GM23248 (cell line): ENCODE measurements at regions not wholly inside any gene's neighbourhood (a gene's known extent, or its start where the extent isn't known, plus 50 kb on each side); places are given as distances from the start of the nearest gene placed in this dataset.

Source experiments
- DNase-seq: peaks from one replicate; pipeline ENCODE4 v3.0.0-alpha.2; 2015
- H2AFZ ChIP-seq: fragments of 200-600 bp; sonication (generic); 2 replicates; pipeline ENCODE4 v1.6.1; 2016; ENCODE audit warnings: antibody characterized with exemption
- H3F3A ChIP-seq: fragments of 200-600 bp; sonication (generic); 2 replicates; pipeline ENCODE4 v1.6.1; 2016; ENCODE audit warnings: mild to moderate bottlenecking, antibody characterized with exemption, mixed run types; ENCODE audit not compliant: insufficient read depth
- H3K27ac ChIP-seq: fragments of 200-600 bp; sonication (generic); 2 replicates; pipeline ENCODE4 v1.5.1; 2016; ENCODE audit warnings: mild to moderate bottlenecking
- H3K27me3 ChIP-seq: fragments of 200-600 bp; sonication (generic); replicated peaks from 2 replicates; pipeline ENCODE4 v1.6.1; 2016; ENCODE audit warnings: mild to moderate bottlenecking; ENCODE audit not compliant: insufficient read depth
- H3K36me3 ChIP-seq: fragments of 200-600 bp; sonication (generic); 2 replicates; pipeline ENCODE4 v1.6.1; 2016; ENCODE audit warnings: low read depth, mild to moderate bottlenecking
- H3K4me1 ChIP-seq: fragments of 200-600 bp; sonication (generic); 2 replicates; pipeline ENCODE4 v1.6.1; 2016; ENCODE audit warnings: mild to moderate bottlenecking; ENCODE audit not compliant: insufficient read depth
- H3K4me2 ChIP-seq: fragments of 200-600 bp; sonication (generic); one replicate; pipeline ENCODE4 v1.6.1; 2016; ENCODE audit warnings: mild to moderate bottlenecking; ENCODE audit not compliant: unreplicated experiment
- H3K4me3 ChIP-seq: fragments of 200-600 bp; sonication (generic); 2 replicates; pipeline ENCODE4 v1.5.1; 2016; ENCODE audit warnings: mild to moderate bottlenecking
- H3K79me2 ChIP-seq: fragments of 200-600 bp; sonication (generic); 2 replicates; pipeline ENCODE4 v1.6.1; 2016; ENCODE audit warnings: mild to moderate bottlenecking; ENCODE audit not compliant: insufficient read depth
- H3K9ac ChIP-seq: fragments of 200-600 bp; sonication (generic); 2 replicates; pipeline ENCODE4 v1.6.1; 2016; ENCODE audit warnings: mild to moderate bottlenecking
- H3K9me2 ChIP-seq: fragments of 200-600 bp; sonication (generic); 2 replicates; pipeline ENCODE4 v1.6.1; 2016; ENCODE audit warnings: mixed run types, mild to moderate bottlenecking, moderate library complexity; ENCODE audit not compliant: insufficient read depth
- H3K9me3 ChIP-seq: fragments of 200-600 bp; sonication (generic); one replicate; pipeline ENCODE4 v1.6.1; 2017; ENCODE audit warnings: low read depth
- H4K20me1 ChIP-seq: fragments of 200-600 bp; sonication (generic); 2 replicates; pipeline ENCODE4 v1.6.0; 2016; ENCODE audit not compliant: insufficient read depth
- EZH2 ChIP-seq: fragments of 200-600 bp; sonication (generic); IDR thresholded peaks from 2 replicates; pipeline ENCODE4 v1.6.1; 2018; ENCODE audit warnings: antibody characterized with exemption, mild to moderate bottlenecking; ENCODE audit not compliant: insufficient read depth, poor library complexity, severe bottlenecking
- EZH2phosphoT487 ChIP-seq: fragments of 200-600 bp; sonication (generic); IDR thresholded peaks from 2 replicates; pipeline ENCODE4 v1.6.1; 2018; ENCODE audit warnings: antibody characterized with exemption, moderate library complexity, mild to moderate bottlenecking, low read depth; ENCODE audit not compliant: insufficient read depth
- WGBS, 2 experiments: methylation state at CpG; one replicate each; pipeline ENCODE4 v1.1.6; 2015 to 2017; ENCODE audit warnings: low lambda C conversion rate in 2 of 2, low coverage in 1 of 2; ENCODE audit errors: missing lambda C conversion rate in 2 of 2; 5-methylcytosine and 5-hydroxymethylcytosine counted together
- in situ Hi-C: fragments of 300-500 bp; cut with MboI; formaldehyde crosslinking; loops from 2 replicates; pipeline ENCODE4 v1.15.0; 2020

- DNase-seq: peak; percentile 71
- Histone ChIP-seq H3K9ac (peak overlapping the region; percentile 84), H3K4me1 (peaks cover 22% of the 10 kb centered on the region), H2AFZ (peak overlapping the region; percentile 60), H3K27ac (peak overlapping the region; percentile 94), H3K36me3 (no peaks in the 10 kb centered on the region), H3K9me3 (no peaks in the 10 kb centered on the region), H3K27me3 (no peaks in the 10 kb centered on the region), H3F3A (peaks cover 18% of the 10 kb centered on the region), H3K4me2 (peak overlapping the region; percentile 79), H3K4me3 (no peak overlapping the region), H3K79me2 (no peaks in the 10 kb centered on the region), H4K20me1 (no peaks in the 10 kb centered on the region), H3K9me2 (no peaks in the 10 kb centered on the region)
- in situ Hi-C loops: no loop called here
- WGBS, 2 experiments: 59 to 60% methylated on average over 4 of the region's 4 CpGs
- no peak for TF ChIP-seq EZH2phosphoT487
- TF ChIP-seq EZH2: no peak
Observed at GRCh38 chr4:102438396-102439235, 62.5 kb upstream of the NFKB1 start.

GRCh38 chr4:102439236-102439614 lies 61.9 kb upstream of the NFKB1 start:
- Histone ChIP-seq H3K79me2 (no peaks in the 10 kb centered on the region), H3K9ac (peak overlapping the region; percentile 84), H3K9me3 (no peaks in the 10 kb centered on the region), H3K36me3 (no peaks in the 10 kb centered on the region), H3K4me2 (peak overlapping the region; percentile 79), H3K4me1 (peaks cover 22% of the 10 kb centered on the region), H3K27ac (peak overlapping the region; percentile 94), H3K27me3 (no peaks in the 10 kb centered on the region), H3K4me3 (peak overlapping the region; percentile 54), H2AFZ (peak overlapping the region; percentile 60), H3K9me2 (no peaks in the 10 kb centered on the region), H3F3A (peaks cover 18% of the 10 kb centered on the region), H4K20me1 (no peaks in the 10 kb centered on the region)
- WGBS, 2 experiments: 1 to 2% methylated on average over 3 of the region's 3 CpGs
- in situ Hi-C loops: no loop called here
- peak; percentile 92 for DNase-seq
- TF ChIP-seq EZH2phosphoT487 (no peak), EZH2 (no peak)

- peak overlapping the region; percentile 60; the same call in 1 of the 2 replicates for H2AFZ ChIP-seq
- H3K4me1 ChIP-seq: peaks cover 22% of the 10 kb centered on the region
- in situ Hi-C loops: loop anchor here (10.0 kb wide), 1 partner anchor 565 kb away; no protein-coding TSS in a partner anchor
- peak overlapping the region; percentile 54 for H3K4me3 ChIP-seq
- H3K36me3 ChIP-seq: no peaks in the 10 kb centered on the region
- H4K20me1 ChIP-seq: no peaks in the 10 kb centered on the region
- no peaks in the 10 kb centered on the region for H3K79me2 ChIP-seq
- H3K27ac ChIP-seq: peak overlapping the region; percentile 94
- no peaks in the 10 kb centered on the region for H3K9me3 ChIP-seq
- TF ChIP-seq EZH2phosphoT487: no peak
- no peak for TF ChIP-seq EZH2
- peaks cover 18% of the 10 kb centered on the region for H3F3A ChIP-seq
- H3K9ac ChIP-seq: peak overlapping the region; percentile 84
- peak overlapping the region; percentile 79 for H3K4me2 ChIP-seq
- H3K9me2 ChIP-seq: no peaks in the 10 kb centered on the region
- H3K27me3 ChIP-seq: no peaks in the 10 kb centered on the region
- DNase-seq: peak; percentile 83
Observed at GRCh38 chr4:102439812-102440211, 61.3 kb upstream of the NFKB1 start.

DNA sequence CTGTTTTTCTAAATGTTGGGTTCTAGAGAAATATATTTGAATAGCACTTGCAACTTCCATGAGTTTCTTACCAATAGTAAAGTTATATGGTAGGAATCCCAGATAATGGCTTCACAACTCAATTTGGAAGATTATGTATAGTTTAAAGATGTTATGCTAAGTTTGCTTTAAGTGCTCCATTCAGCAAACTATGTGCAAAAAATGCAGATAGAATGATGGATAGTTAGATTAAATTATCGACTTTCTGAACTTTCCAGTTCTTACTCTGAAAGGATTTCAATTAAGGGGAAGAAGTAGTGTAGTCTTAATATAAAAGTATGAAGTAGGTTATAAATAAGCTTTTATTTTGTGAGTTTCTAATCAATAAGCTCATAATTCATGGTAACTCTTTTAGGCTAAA lies 60.7 kb upstream of the NFKB1 start:
- in situ Hi-C loops: loop anchor here (10.0 kb wide), 1 partner anchor 564 kb away; no protein-coding TSS in a partner anchor

More for the DNA sequence above, 60.7 kb upstream of the NFKB1 start:
- H3K36me3 ChIP-seq: no peaks in the 10 kb centered on the region
- no peak overlapping the region for H3K27ac ChIP-seq
- H3K9ac ChIP-seq: no peak overlapping the region
- H3K4me2 ChIP-seq: peak overlapping the region; percentile 79
- no peaks in the 10 kb centered on the region for H4K20me1 ChIP-seq
- no peak for TF ChIP-seq EZH2phosphoT487
- whole genome bisulfite sequencing, 2 experiments: 40 to 55% methylated on average over 1 of the region's 1 CpG
- no peaks in the 10 kb centered on the region for H3K27me3 ChIP-seq
- H3K79me2 ChIP-seq: no peaks in the 10 kb centered on the region
- no peak for DNase-seq
- H3K4me1 ChIP-seq: peaks cover 22% of the 10 kb centered on the region
- no peaks in the 10 kb centered on the region for H3K9me2 ChIP-seq
- H2AFZ ChIP-seq: no peak overlapping the region
- H3K4me3 ChIP-seq: no peak overlapping the region
- peaks cover 18% of the 10 kb centered on the region for H3F3A ChIP-seq
- no peaks in the 10 kb centered on the region for H3K9me3 ChIP-seq
